PC-3 (cell line): ENCODE measurements at regions not wholly inside any gene's neighbourhood (a gene's known extent, or its start where the extent isn't known, plus 50 kb on each side); places are given as distances from the start of the nearest gene placed in this dataset.
A peak's percentile ranks its signal among the peaks of the same experiment; 100 is the strongest.

ENCODE experiments used
- ATAC-seq: fragments of 200-7000 bp; cut with Tn5 transposase; 2 replicates; pipeline ENCODE4 v1.9.1; 2020; ENCODE audit warnings: mild to moderate bottlenecking, moderate library complexity
- BruUV-seq: library from RNA; stranded (reverse); fragments of 400-500 nt; replicated peaks from 2 replicates; lab custom pipeline; 2021; lab: Mats Ljungman, UMichigan
- CTCF ChIA-PET: fragments of 300-600 bp; sonication (Branson Sonifier 250); formaldehyde crosslinking; loops from one replicate; lab custom pipeline; 2022; ENCODE audit warnings: antibody characterized with exemption; lab: Charles Lee
- POLR2A ChIA-PET: fragments of 300-600 bp; sonication (Branson Sonifier 250); formaldehyde crosslinking; loops from one replicate; lab custom pipeline; 2022; ENCODE audit warnings: antibody characterized with exemption; ENCODE audit not compliant: unreplicated experiment; lab: Charles Lee
- DNase-seq: peaks from one replicate; pipeline ENCODE4 v3.0.0-alpha.2; 2015
- H2AFZ ChIP-seq: fragments of 300-600 bp; sonication (generic); 2 replicates; pipeline ENCODE4 v1.6.0; 2016; ENCODE audit warnings: antibody characterized with exemption, low read length
- H3F3A ChIP-seq: fragments of 300-600 bp; sonication (generic); one replicate; pipeline ENCODE4 v1.6.0; 2017; ENCODE audit warnings: antibody characterized with exemption, low read length, control low read depth, mild to moderate bottlenecking; ENCODE audit not compliant: unreplicated experiment
- H3K27ac ChIP-seq: fragments of 300-600 bp; sonication (generic); 2 replicates; pipeline ENCODE4 v1.5.1; 2016; ENCODE audit warnings: mild to moderate bottlenecking, low read length
- H3K27me3 ChIP-seq: fragments of 300-600 bp; sonication (generic); 2 replicates; pipeline ENCODE4 v1.6.1; 2016; ENCODE audit warnings: low read length, mixed read lengths
- H3K36me3 ChIP-seq: fragments of 300-600 bp; sonication (generic); 2 replicates; pipeline ENCODE4 v1.6.1; 2016; ENCODE audit warnings: low read depth, mixed run types, low read length, mixed read lengths
- H3K4me1 ChIP-seq: fragments of 300-600 bp; sonication (generic); 2 replicates; pipeline ENCODE4 v1.5.1; 2016; ENCODE audit warnings: low read length; ENCODE audit not compliant: insufficient read depth
- H3K4me2 ChIP-seq: fragments of 300-600 bp; sonication (generic); 2 replicates; pipeline ENCODE4 v1.6.0; 2016; ENCODE audit warnings: low read length
- H3K4me3 ChIP-seq: fragments of 300-600 bp; sonication (generic); 2 replicates; pipeline ENCODE4 v1.5.1; 2016; ENCODE audit warnings: mild to moderate bottlenecking, low read length, mixed read lengths
- H3K79me2 ChIP-seq: fragments of 300-600 bp; sonication (generic); 2 replicates; pipeline ENCODE4 v1.6.1; 2017; ENCODE audit warnings: low read length, mixed read lengths
- H3K9ac ChIP-seq: fragments of 300-600 bp; sonication (generic); 2 replicates; pipeline ENCODE4 v1.6.0; 2016; ENCODE audit warnings: mild to moderate bottlenecking, low read length
- H3K9me2 ChIP-seq: fragments of 300-600 bp; sonication (generic); replicated peaks from 2 replicates; pipeline ENCODE4 v1.6.1; 2016; ENCODE audit warnings: mixed run types, low read length, mixed read lengths
- H3K9me3 ChIP-seq: fragments of 300-600 bp; sonication (generic); 2 replicates; pipeline ENCODE4 v1.6.1; 2016; ENCODE audit warnings: low read length, mixed read lengths
- H4K20me1 ChIP-seq: fragments of 300-600 bp; sonication (generic); 2 replicates; pipeline ENCODE4 v1.6.1; 2016; ENCODE audit warnings: low read length, mixed read lengths
- CTCF ChIP-seq: fragments of 300-600 bp; sonication (generic); conservative IDR thresholded peaks from 2 replicates; pipeline ENCODE4 v1.5.1; 2017; ENCODE audit warnings: antibody characterized with exemption, low read depth, mild to moderate bottlenecking, low read length
- EZH2 ChIP-seq: fragments of 300-600 bp; sonication (generic); IDR thresholded peaks from one replicate; pipeline ENCODE4 v1.6.1; 2017; ENCODE audit warnings: antibody characterized with exemption, mild to moderate bottlenecking, low read length; ENCODE audit not compliant: unreplicated experiment
- EZH2phosphoT487 ChIP-seq: fragments of 300-600 bp; sonication (generic); IDR thresholded peaks from 2 replicates; pipeline ENCODE4 v1.6.1; 2018; ENCODE audit warnings: mild to moderate bottlenecking, antibody characterized with exemption, low read length, borderline replicate concordance
- intact Hi-C: fragments of 100-400 bp; cut with micrococcal nuclease; formaldehyde crosslinking; loops from 2 replicates; pipeline ENCODE4 v1.9.0; 2023

- POLR2A ChIA-PET, result no interaction called here
- Histone ChIP-seq H4K20me1 (no peaks in the 10 kb centered on the region), H3K79me2 (no peaks in the 10 kb centered on the region), H3K9me3 (no peaks in the 10 kb centered on the region), H3K27me3 (no peaks in the 10 kb centered on the region), H3K9me2 (no peaks in the 10 kb centered on the region), H3F3A (no peaks in the 10 kb centered on the region), H3K4me1 (no peaks in the 10 kb centered on the region), H3K36me3 (no peaks in the 10 kb centered on the region), H3K4me3 (no peak overlapping the region), H2AFZ (no peak overlapping the region), H3K4me2 (no peak overlapping the region), H3K27ac (no peak overlapping the region), H3K9ac (no peak overlapping the region)
- CTCF ChIA-PET, result no interaction called here
- DNase-seq, result no peak
- no peak for ATAC-seq
- TF ChIP-seq EZH2, result no peak
- TF ChIP-seq EZH2phosphoT487, result no peak
- TF ChIP-seq CTCF, result no peak
- BruUV-seq, result no TSS peak
- intact Hi-C loops, result no loop called here
Measured at GRCh38 chr18:43651057-43651456, 373.8 kb upstream of the SYT4 start.

- H2AFZ ChIP-seq, result no peak overlapping the region
- BruUV-seq, result no TSS peak
- no peaks in the 10 kb centered on the region for H3K27me3 ChIP-seq
- H3K9ac ChIP-seq, result no peak overlapping the region
- H3K9me2 ChIP-seq, result no peaks in the 10 kb centered on the region
- no peak overlapping the region for H3K27ac ChIP-seq
- ATAC-seq (no peak), DNase-seq (no peak)
- H3K4me1 ChIP-seq, result no peaks in the 10 kb centered on the region
- intact Hi-C loops, result no loop called here
- ChIA-PET CTCF (no interaction called here), POLR2A (no interaction called here)
- no peaks in the 10 kb centered on the region for H3K79me2 ChIP-seq
- no peak overlapping the region for H3K4me2 ChIP-seq
- no peaks in the 10 kb centered on the region for H3K9me3 ChIP-seq
- no peak for TF ChIP-seq CTCF
- H3K4me3 ChIP-seq, result no peak overlapping the region
- no peaks in the 10 kb centered on the region for H3F3A ChIP-seq
- H3K36me3 ChIP-seq, result no peaks in the 10 kb centered on the region
- no peaks in the 10 kb centered on the region for H4K20me1 ChIP-seq
Measured at GRCh38 chr18:43656547-43656946, 379.3 kb upstream of the SYT4 start.

- H3K9ac ChIP-seq, result no peak overlapping the region
- no peaks in the 10 kb centered on the region for H3K79me2 ChIP-seq
- H3K9me3 ChIP-seq, result no peaks in the 10 kb centered on the region
- no peaks in the 10 kb centered on the region for H4K20me1 ChIP-seq
- H3K4me3 ChIP-seq, result no peak overlapping the region
- ChIA-PET CTCF (interaction anchor here (0.5 to 0.9 kb wide), 4 partner anchors 40 to 144 kb away, joined by 3 to 4 read pairs (median 3); no protein-coding TSS in a partner anchor), POLR2A (no interaction called here)
- no peak overlapping the region for H2AFZ ChIP-seq
- intact Hi-C loops, result loop anchor here (5.0 kb wide), 1 partner anchor 431 kb away; no protein-coding TSS in a partner anchor
- H3K4me1 ChIP-seq, result peaks cover 11% of the 10 kb centered on the region
- H3K36me3 ChIP-seq, result no peaks in the 10 kb centered on the region
- BruUV-seq, result no TSS peak
- H3K27ac ChIP-seq, result no peak overlapping the region
- peak; percentile 64 for DNase-seq
- H3F3A ChIP-seq, result no peaks in the 10 kb centered on the region
- no peak for TF ChIP-seq EZH2phosphoT487
- TF ChIP-seq CTCF, result peak; percentile 64
- no peak for TF ChIP-seq EZH2
- no peaks in the 10 kb centered on the region for H3K27me3 ChIP-seq
- no peak overlapping the region for H3K4me2 ChIP-seq
- H3K9me2 ChIP-seq, result no peaks in the 10 kb centered on the region
- ATAC-seq, result peak; percentile 94
Measured at GRCh38 chr18:43661570-43661969, 384.3 kb upstream of the SYT4 start.
